ENCODE measurements at regions not wholly inside any gene's neighbourhood (a gene's known extent, or its start where the extent isn't known, plus 50 kb on each side); places are given as distances from the start of the nearest gene placed in this dataset.

GRCh38 chr5:73230264-73231245 lies 57.6 kb downstream of the TMEM174 start:
- peaks cover 0 to 30% of the 10 kb centered on the region in 2 experiments for H3K4me1 ChIP-seq (ENCODE audit: control insufficient read depth in 1 of 2, extremely low read depth in 1 of 2, insufficient read depth in 2 of 2, low read length in 2 of 2)
- H3K27me3 ChIP-seq (replicated peaks in 1 of 2; ENCODE audit: control insufficient read depth in 2 of 2, extremely low read depth in 1 of 2, insufficient read depth in 2 of 2, low read length in 1 of 2): peaks cover 31 to 58% of the 10 kb centered on the region in 2 experiments
- Mint-ChIP-seq H3K9me3 (no peaks in the 10 kb centered on the region), H3K27ac (no peak overlapping the region), H3K4me1 (peaks cover 16 to 33% (median 30%) of the 10 kb centered on the region in 3 donors), H3K36me3 (no peaks in the 10 kb centered on the region), H3K4me3 (no peak overlapping the region), H3K27me3 (peaks cover 78 to 79% of the 10 kb centered on the region in 2 donors)
- H3K4me3 ChIP-seq (ENCODE audit: control insufficient read depth in 1 of 2, extremely low read depth in 1 of 2, low read length in 1 of 2): no peak overlapping the region
- H3K36me3 ChIP-seq (ENCODE audit: control insufficient read depth in 2 of 2, extremely low read depth in 1 of 2, insufficient read depth in 1 of 2, low read length in 1 of 2): no peaks in the 10 kb centered on the region
- ChIA-PET CTCF (interaction anchor here in 1 of 2 donors (1.3 kb wide), 1 partner anchor 14 kb away, joined by 3 read pairs; no protein-coding TSS in a partner anchor), POLR2A (no interaction called here)
- ATAC-seq (replicated peaks in 1 of 4) (no peak), DNase-seq (no peak)
- H3K27ac ChIP-seq (ENCODE audit: low read length): no peak overlapping the region
- WGBS (ENCODE audit: insufficient coverage): 20% methylated on average over 50 of the region's 58 CpGs
- H3K9me3 ChIP-seq: no peaks in the 10 kb centered on the region

- no peak for ATAC-seq (replicated peaks in 1 of 4)
- ChIA-PET POLR2A (no interaction called here), CTCF (interaction anchor here (0.6 to 1.3 kb wide), 3 partner anchors 13 to 209 kb away, joined by 3 to 4 read pairs (median 3); no protein-coding TSS in a partner anchor)
- peaks cover 34 to 45% of the 10 kb centered on the region in 2 experiments for H3K27me3 ChIP-seq (replicated peaks in 1 of 2; ENCODE audit: control insufficient read depth in 2 of 2, extremely low read depth in 1 of 2, insufficient read depth in 2 of 2, low read length in 1 of 2)
- H3K36me3 Mint-ChIP-seq: no peaks in the 10 kb centered on the region
- H3K9me3 ChIP-seq: no peaks in the 10 kb centered on the region
- no peak overlapping the region for H3K27ac Mint-ChIP-seq
- no CpG with 5 or more reads among the region's 1 CpG for WGBS (ENCODE audit: insufficient coverage)
- peaks cover 0 to 27% of the 10 kb centered on the region in 2 experiments for H3K4me1 ChIP-seq (ENCODE audit: control insufficient read depth in 1 of 2, extremely low read depth in 1 of 2, insufficient read depth in 2 of 2, low read length in 2 of 2)
- H3K36me3 ChIP-seq (ENCODE audit: control insufficient read depth in 2 of 2, extremely low read depth in 1 of 2, insufficient read depth in 1 of 2, low read length in 1 of 2): no peaks in the 10 kb centered on the region
- peaks cover 77 to 79% of the 10 kb centered on the region in 2 donors for H3K27me3 Mint-ChIP-seq
- no peak overlapping the region for H3K4me3 ChIP-seq (ENCODE audit: control insufficient read depth in 1 of 2, extremely low read depth in 1 of 2, low read length in 1 of 2)
- H3K9me3 Mint-ChIP-seq: no peaks in the 10 kb centered on the region
- no peak overlapping the region for H3K4me3 Mint-ChIP-seq
- DNase-seq: no peak
- no peak overlapping the region for H3K27ac ChIP-seq (ENCODE audit: low read length)
- peaks cover 16 to 30% (median 26%) of the 10 kb centered on the region in 3 donors for H3K4me1 Mint-ChIP-seq
These were observed 56.3 kb downstream of the TMEM174 start for GRCh38 chr5:73229271-73229670.

GRCh38 chr5:73228052-73228451 lies 55.1 kb downstream of the TMEM174 start:
- no peak overlapping the region for H3K27ac ChIP-seq (ENCODE audit: low read length)
- H3K4me1 ChIP-seq (ENCODE audit: control insufficient read depth in 1 of 2, extremely low read depth in 1 of 2, insufficient read depth in 2 of 2, low read length in 2 of 2): peaks cover 0 to 16% of the 10 kb centered on the region in 2 experiments
- Mint-ChIP-seq H3K36me3 (no peaks in the 10 kb centered on the region), H3K27me3 (peaks cover 72 to 80% of the 10 kb centered on the region in 2 donors), H3K4me3 (no peak overlapping the region), H3K27ac (no peak overlapping the region), H3K9me3 (no peaks in the 10 kb centered on the region), H3K4me1 (peaks cover 16 to 22% (median 19%) of the 10 kb centered on the region in 3 donors)
- no peaks in the 10 kb centered on the region for H3K36me3 ChIP-seq (ENCODE audit: control insufficient read depth in 2 of 2, extremely low read depth in 1 of 2, insufficient read depth in 1 of 2, low read length in 1 of 2)
- POLR2A ChIA-PET: no interaction called here
- DNase-seq (no peak), ATAC-seq (replicated peaks in 1 of 4) (no peak)
- CTCF ChIA-PET: interaction anchor here in 1 of 2 donors (0.6 kb wide), 1 partner anchor 172 kb away, joined by 3 read pairs; no protein-coding TSS in a partner anchor
- peaks cover 32 to 34% of the 10 kb centered on the region in 2 experiments for H3K27me3 ChIP-seq (replicated peaks in 1 of 2; ENCODE audit: control insufficient read depth in 2 of 2, extremely low read depth in 1 of 2, insufficient read depth in 2 of 2, low read length in 1 of 2)
- no peak overlapping the region for H3K4me3 ChIP-seq (ENCODE audit: control insufficient read depth in 1 of 2, extremely low read depth in 1 of 2, low read length in 1 of 2)
- no peaks in the 10 kb centered on the region for H3K9me3 ChIP-seq
- 74% methylated on average over 4 of the region's 7 CpGs for WGBS (ENCODE audit: insufficient coverage)
